ENCODE measurements at regions not wholly inside any gene's neighbourhood (a gene's known extent, or its start where the extent isn't known, plus 50 kb on each side); places are given as distances from the start of the nearest gene placed in this dataset.

DNA sequence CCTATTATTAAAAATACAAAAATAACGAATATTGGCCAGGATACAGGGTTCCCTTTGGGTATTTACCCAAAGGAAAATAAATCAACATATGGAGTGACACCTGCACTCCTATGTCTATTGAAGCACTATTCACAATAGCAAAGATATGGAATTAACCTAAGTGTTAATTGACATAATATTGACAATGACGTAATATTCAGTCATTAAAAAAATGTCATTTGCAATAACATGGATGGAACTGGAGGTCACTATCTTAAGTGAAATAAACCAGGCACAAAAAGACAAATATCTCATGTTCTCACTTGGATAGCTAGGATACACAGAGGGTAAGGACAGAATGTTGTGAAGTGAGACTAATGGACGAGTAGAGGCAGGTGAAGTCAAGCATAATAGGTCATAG lies 326.3 kb upstream of the PTGER4 start:
- DNase-seq = no peak
- Histone ChIP-seq H3K4me1 (ENCODE audit: insufficient read depth, low read length) (no peaks in the 10 kb centered on the region), H3K23ac (ENCODE audit: insufficient read length, low read depth, low read length) (no peak overlapping the region)

More for the DNA sequence above, 326.3 kb upstream of the PTGER4 start:
- Histone ChIP-seq H3T11ph (ENCODE audit: low read length) (no peak overlapping the region), H3K9me3 (ENCODE audit: control insufficient read depth, low read depth, low read length) (no peaks in the 10 kb centered on the region), H3K9ac (ENCODE audit: extremely low read depth, insufficient read length, low read length) (no peak overlapping the region), H3K27me3 (ENCODE audit: insufficient read depth, low read length) (no peaks in the 10 kb centered on the region), H3K79me2 (ENCODE audit: insufficient read depth, low read length) (no peaks in the 10 kb centered on the region), H4K8ac (replicated peaks; ENCODE audit: insufficient read length, low read depth, low read length) (no peak overlapping the region), H4K20me1 (ENCODE audit: control insufficient read depth, insufficient read depth, insufficient read length) (no peaks in the 10 kb centered on the region), H2BK120ac (ENCODE audit: low read depth, low read length, poor library complexity, severe bottlenecking) (no peak overlapping the region), H3K14ac (ENCODE audit: insufficient read depth, low read length) (no peak overlapping the region), H3K18ac (ENCODE audit: insufficient read length, low read depth, low read length) (no peak overlapping the region), H2AFZ (ENCODE audit: low read length) (no peak overlapping the region), H3K56ac (ENCODE audit: insufficient read length, low read depth, low read length) (no peak overlapping the region), H3K27ac (ENCODE audit: insufficient read length, low read depth, low read length) (no peak overlapping the region), H4K91ac (ENCODE audit: insufficient read length, low read depth, low read length) (no peak overlapping the region), H4K5ac (ENCODE audit: insufficient read length, low read depth, low read length) (no peak overlapping the region), H2BK15ac (ENCODE audit: low read depth, low read length) (no peak overlapping the region), H3K4ac (ENCODE audit: low read depth, low read length) (no peak overlapping the region), H3K23me2 (ENCODE audit: insufficient read length, low read depth, low read length, poor library complexity, severe bottlenecking) (no peaks in the 10 kb centered on the region), H2BK5ac (ENCODE audit: insufficient read length, low read length) (no peak overlapping the region), H2BK20ac (ENCODE audit: low read depth, low read length, poor library complexity, severe bottlenecking) (no peak overlapping the region), H2BK12ac (ENCODE audit: insufficient read length, low read depth, low read length) (no peak overlapping the region), H3K4me2 (ENCODE audit: insufficient read depth, insufficient read length, low read length) (no peak overlapping the region), H2AK5ac (ENCODE audit: insufficient read length, low read length) (no peak overlapping the region), H3K79me1 (ENCODE audit: insufficient read depth, low read depth, low read length, poor library complexity, severe bottlenecking) (no peaks in the 10 kb centered on the region)
- H3K27ac Mint-ChIP-seq = no peak overlapping the region
- no peak for TF ChIP-seq CTCF (conservative IDR thresholded peaks at IDR 0.05)
- peaks cover 2 to 7% of the 10 kb centered on the region in 2 experiments; a peak in 3 of 5 replicates for H3K9me3 Mint-ChIP-seq
- no CpG with 5 or more reads among the region's 3 CpGs for WGBS (ENCODE audit: extremely low coverage, insufficient read length, low lambda C conversion rate)
- H3K36me3 Mint-ChIP-seq (ENCODE audit: insufficient read depth in 1 of 3, low read depth in 3 of 3) = no peaks in the 10 kb centered on the region; a peak in 1 of 7 replicates
- no peaks in the 10 kb centered on the region for H3K4me1 Mint-ChIP-seq
- no peaks in the 10 kb centered on the region for H3K27me3 Mint-ChIP-seq (ENCODE audit: low read depth)
- no peak overlapping the region for H3K4me3 Mint-ChIP-seq

Data from H9 (cell line).